Hepatocyte (in vitro differentiated cells): ENCODE measurements at regions not wholly inside any gene's neighbourhood (a gene's known extent, or its start where the extent isn't known, plus 50 kb on each side); places are given as distances from the start of the nearest gene placed in this dataset.

Source experiments
- EZH2 ChIP-seq: fragments of 200-600 bp; sonication (generic); IDR thresholded peaks from 2 replicates; pipeline ENCODE4 v1.6.1; 2016; ENCODE audit warnings: antibody characterized with exemption, mild to moderate bottlenecking, borderline replicate concordance
- TF ChIP-seq, protein P1 (sequence below): fragments of 200-600 bp; sonication (generic); IDR thresholded peaks from 2 replicates; pipeline ENCODE4 v1.5.1; 2016; ENCODE audit warnings: antibody characterized with exemption, mild to moderate bottlenecking; ENCODE audit not compliant: poor library complexity

DNA sequence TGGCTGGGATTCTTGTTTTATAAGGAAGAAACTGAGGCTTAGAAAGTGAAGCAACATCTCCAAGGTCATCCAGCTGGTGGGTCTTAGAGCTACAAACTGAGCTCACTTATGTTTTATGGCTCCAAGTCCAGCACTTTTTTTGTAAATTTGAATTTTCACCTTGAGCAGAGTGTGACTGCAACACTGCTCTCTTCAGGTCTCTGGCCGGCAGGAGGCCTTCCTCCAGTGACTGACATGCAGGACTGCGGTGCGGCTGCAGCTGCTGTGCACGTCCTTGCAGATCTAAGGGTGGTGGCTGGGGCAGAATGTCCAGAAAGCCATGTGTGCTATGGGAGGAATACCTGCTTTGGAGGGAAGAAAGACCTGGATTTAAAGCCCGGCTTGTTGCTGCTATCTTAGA lies 284.2 kb upstream of the POU3F1 start:
- TF ChIP-seq, protein P1, sequence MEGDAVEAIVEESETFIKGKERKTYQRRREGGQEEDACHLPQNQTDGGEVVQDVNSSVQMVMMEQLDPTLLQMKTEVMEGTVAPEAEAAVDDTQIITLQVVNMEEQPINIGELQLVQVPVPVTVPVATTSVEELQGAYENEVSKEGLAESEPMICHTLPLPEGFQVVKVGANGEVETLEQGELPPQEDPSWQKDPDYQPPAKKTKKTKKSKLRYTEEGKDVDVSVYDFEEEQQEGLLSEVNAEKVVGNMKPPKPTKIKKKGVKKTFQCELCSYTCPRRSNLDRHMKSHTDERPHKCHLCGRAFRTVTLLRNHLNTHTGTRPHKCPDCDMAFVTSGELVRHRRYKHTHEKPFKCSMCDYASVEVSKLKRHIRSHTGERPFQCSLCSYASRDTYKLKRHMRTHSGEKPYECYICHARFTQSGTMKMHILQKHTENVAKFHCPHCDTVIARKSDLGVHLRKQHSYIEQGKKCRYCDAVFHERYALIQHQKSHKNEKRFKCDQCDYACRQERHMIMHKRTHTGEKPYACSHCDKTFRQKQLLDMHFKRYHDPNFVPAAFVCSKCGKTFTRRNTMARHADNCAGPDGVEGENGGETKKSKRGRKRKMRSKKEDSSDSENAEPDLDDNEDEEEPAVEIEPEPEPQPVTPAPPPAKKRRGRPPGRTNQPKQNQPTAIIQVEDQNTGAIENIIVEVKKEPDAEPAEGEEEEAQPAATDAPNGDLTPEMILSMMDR, result no peak
- no peak for TF ChIP-seq EZH2
